ENCODE measurements at regions not wholly inside any gene's neighbourhood (a gene's known extent, or its start where the extent isn't known, plus 50 kb on each side); places are given as distances from the start of the nearest gene placed in this dataset.

- no peak for DNase-seq (ENCODE audit: low read depth in 2 of 2)
Observed at GRCh38 chr18:67232991-67233390, 283.5 kb downstream of the DSEL start.

- no peak for DNase-seq (ENCODE audit: low read depth in 2 of 2)
Observed at GRCh38 chr18:67232406-67232805, 284.1 kb downstream of the DSEL start.

- no peak for DNase-seq (ENCODE audit: low read depth in 2 of 2)
Observed at GRCh38 chr18:67222887-67223286, 293.6 kb downstream of the DSEL start.

GRCh38 chr18:67219821-67220220 is 296.7 kb downstream of the DSEL start:
- DNase-seq (ENCODE audit: low read depth in 2 of 2): no peak

GRCh38 chr18:67218556-67218955 is 298.0 kb downstream of the DSEL start:
- no peak for DNase-seq (ENCODE audit: low read depth in 2 of 2)

GRCh38 chr18:67217551-67218166 is 298.9 kb downstream of the DSEL start:
- DNase-seq (ENCODE audit: low read depth in 2 of 2): peak; percentile 4 to 15

- DNase-seq (ENCODE audit: low read depth in 2 of 2): no peak
Observed at GRCh38 chr18:67216846-67217245, 299.7 kb downstream of the DSEL start.

GRCh38 chr18:67215686-67216085 is 300.8 kb downstream of the DSEL start:
- no peak for DNase-seq (ENCODE audit: low read depth in 2 of 2)

GRCh38 chr18:67211646-67212045 is 304.9 kb downstream of the DSEL start:
- no peak for DNase-seq (ENCODE audit: low read depth in 2 of 2)

- DNase-seq (ENCODE audit: low read depth in 2 of 2): no peak
Observed at GRCh38 chr18:67200665-67201064, 315.9 kb downstream of the DSEL start.

GRCh38 chr18:67199993-67200617 is 316.4 kb downstream of the DSEL start:
- DNase-seq (ENCODE audit: low read depth in 2 of 2): no peak

- no peak for DNase-seq (ENCODE audit: low read depth in 2 of 2)
Observed at GRCh38 chr18:67194886-67195285, 321.6 kb downstream of the DSEL start.

GRCh38 chr18:67192535-67192934 is 324.0 kb downstream of the DSEL start:
- no peak for DNase-seq (ENCODE audit: low read depth in 2 of 2)

- DNase-seq (ENCODE audit: low read depth in 2 of 2): no peak
Observed at GRCh38 chr18:67183398-67183797, 333.1 kb downstream of the DSEL start.

GRCh38 chr18:67179726-67180125 is 336.8 kb downstream of the DSEL start:
- DNase-seq (ENCODE audit: low read depth in 2 of 2): no peak

- no peak for DNase-seq (ENCODE audit: low read depth in 2 of 2)
Observed at GRCh38 chr18:67159662-67160061, 356.9 kb downstream of the DSEL start.

- DNase-seq (ENCODE audit: low read depth in 2 of 2): no peak
Observed at GRCh38 chr18:67154979-67155378, 361.5 kb downstream of the DSEL start.

- no peak for DNase-seq (ENCODE audit: low read depth in 2 of 2)
Observed at GRCh38 chr18:67151366-67151765, 365.2 kb downstream of the DSEL start.

GRCh38 chr18:67145586-67146292 is 370.8 kb downstream of the DSEL start:
- DNase-seq (ENCODE audit: low read depth in 2 of 2): no peak

- DNase-seq (ENCODE audit: low read depth in 2 of 2): no peak
Observed at GRCh38 chr18:67144329-67144728, 372.2 kb downstream of the DSEL start.

- DNase-seq (ENCODE audit: low read depth in 2 of 2): no peak
Observed at GRCh38 chr18:67143028-67143427, 373.5 kb downstream of the DSEL start.

- DNase-seq (ENCODE audit: low read depth in 2 of 2): no peak
Observed at GRCh38 chr18:67142604-67143003, 373.9 kb downstream of the DSEL start.

- no peak for DNase-seq (ENCODE audit: low read depth in 2 of 2)
Observed at GRCh38 chr18:67140495-67140894, 376.0 kb downstream of the DSEL start.
